ENCODE measurements at regions not wholly inside any gene's neighbourhood (a gene's known extent, or its start where the extent isn't known, plus 50 kb on each side); places are given as distances from the start of the nearest gene placed in this dataset.

GRCh38 chr7:91681718-91682117 is 198.8 kb downstream of the MTERF1 start:
- TF ChIP-seq EZH2 (IDR thresholded peaks at IDR 0.05; ENCODE audit: insufficient read depth, poor library complexity, severe bottlenecking) (no peak), EZH2phosphoT487 (IDR thresholded peaks at IDR 0.05; ENCODE audit: insufficient read depth, low read depth) (no peak)

Data from GM23248 (cell line).